ENCODE measurements at regions not wholly inside any gene's neighbourhood (a gene's known extent, or its start where the extent isn't known, plus 50 kb on each side); places are given as distances from the start of the nearest gene placed in this dataset.
A peak's percentile ranks its signal among the peaks of the same experiment; 100 is the strongest.

- H3K27ac ChIP-seq = no peak overlapping the region
- H3K9me3 ChIP-seq = no peaks in the 10 kb centered on the region
- no peaks in the 10 kb centered on the region for H3K27me3 ChIP-seq
- H3K36me3 ChIP-seq = no peaks in the 10 kb centered on the region
- 52 to 80% methylated on average over 1 to 2 of the region's 2 CpGs for WGBS, 2 donors (ENCODE audit: low coverage in 1 of 2)
- peaks cover 2 to 48% (median 6%) of the 10 kb centered on the region in 3 donors for H3K4me1 ChIP-seq
- no peak for ATAC-seq
- TF ChIP-seq CTCF (IDR thresholded peaks at IDR 0.05) (no peak), POLR2A (IDR thresholded peaks at IDR 0.05) (no peak), POLR2AphosphoS5 (IDR thresholded peaks at IDR 0.05) (no peak), EP300 (IDR thresholded peaks at IDR 0.05) (no peak)
- no peak overlapping the region for H3K4me3 ChIP-seq
These were observed 103.9 kb downstream of the PLCE1 start for GRCh38 chr10:94097656-94098055.

- WGBS, 2 donors (ENCODE audit: low coverage in 1 of 2) = 24 to 36% methylated on average over 2 to 3 of the region's 3 CpGs
- H3K4me1 ChIP-seq = peaks cover 3 to 50% (median 7%) of the 10 kb centered on the region in 3 donors
- H3K4me3 ChIP-seq = no peak overlapping the region
- H3K9me3 ChIP-seq = no peaks in the 10 kb centered on the region
- TF ChIP-seq POLR2A (IDR thresholded peaks at IDR 0.05) = no peak
- TF ChIP-seq EP300 (IDR thresholded peaks at IDR 0.05) = no peak
- no peak for TF ChIP-seq POLR2AphosphoS5 (IDR thresholded peaks at IDR 0.05)
- no peak for TF ChIP-seq CTCF (IDR thresholded peaks at IDR 0.05)
- no peak for ATAC-seq
- no peaks in the 10 kb centered on the region for H3K27me3 ChIP-seq
- no peaks in the 10 kb centered on the region for H3K36me3 ChIP-seq
- H3K27ac ChIP-seq = no peak overlapping the region
These were observed 105.2 kb downstream of the PLCE1 start for GRCh38 chr10:94098896-94099295.

- no peaks in the 10 kb centered on the region for H3K27me3 ChIP-seq
- no peak overlapping the region for H3K4me3 ChIP-seq
- 80% methylated on average over 1 of the region's 1 CpG for WGBS, 2 donors (ENCODE audit: low coverage in 1 of 2)
- H3K4me1 ChIP-seq = peaks cover 7 to 46% (median 8%) of the 10 kb centered on the region in 3 donors
- no peak for ATAC-seq
- TF ChIP-seq POLR2A (IDR thresholded peaks at IDR 0.05) (no peak), CTCF (IDR thresholded peaks at IDR 0.05) (no peak), EP300 (IDR thresholded peaks at IDR 0.05) (no peak), POLR2AphosphoS5 (IDR thresholded peaks at IDR 0.05) (no peak)
- no peaks in the 10 kb centered on the region for H3K36me3 ChIP-seq
- H3K27ac ChIP-seq = peak overlapping the region in 1 of 4 donors; percentile 3
- H3K9me3 ChIP-seq = no peaks in the 10 kb centered on the region
These were observed 108.2 kb downstream of the PLCE1 start for GRCh38 chr10:94101894-94102293.

GRCh38 chr10:94102436-94102835, 108.7 kb downstream of the PLCE1 start:
- Histone ChIP-seq H3K9me3 (no peaks in the 10 kb centered on the region), H3K27me3 (no peaks in the 10 kb centered on the region), H3K36me3 (no peaks in the 10 kb centered on the region), H3K4me3 (no peak overlapping the region), H3K4me1 (peaks cover 7 to 46% (median 8%) of the 10 kb centered on the region in 3 donors), H3K27ac (no peak overlapping the region)
- no peak for TF ChIP-seq CTCF (IDR thresholded peaks at IDR 0.05)
- no peak for TF ChIP-seq EP300 (IDR thresholded peaks at IDR 0.05)
- TF ChIP-seq POLR2AphosphoS5 (IDR thresholded peaks at IDR 0.05) = no peak
- TF ChIP-seq POLR2A (IDR thresholded peaks at IDR 0.05) = no peak
- no peak for ATAC-seq
- 43 to 89% methylated on average over 1 to 3 of the region's 5 CpGs for WGBS, 2 donors (ENCODE audit: low coverage in 1 of 2)

- no peaks in the 10 kb centered on the region for H3K27me3 ChIP-seq
- H3K27ac ChIP-seq = no peak overlapping the region
- no peaks in the 10 kb centered on the region for H3K36me3 ChIP-seq
- TF ChIP-seq EP300 (IDR thresholded peaks at IDR 0.05) (no peak), POLR2A (IDR thresholded peaks at IDR 0.05) (no peak), CTCF (IDR thresholded peaks at IDR 0.05) (no peak)
- H3K4me3 ChIP-seq = no peak overlapping the region
- H3K4me1 ChIP-seq = peaks cover 7 to 46% (median 8%) of the 10 kb centered on the region in 3 donors
- H3K9me3 ChIP-seq = no peaks in the 10 kb centered on the region
- no peak for ATAC-seq
- WGBS, 2 donors (ENCODE audit: low coverage in 1 of 2) = 56% methylated on average over 2 of the region's 2 CpGs; no CpG with 5 or more reads in 1 of the 2 donors
These were observed 109.5 kb downstream of the PLCE1 start for GRCh38 chr10:94103192-94103591.

Data from gastroesophageal sphincter (tissue), 4 donors.